Small intestine (tissue), 7 donors: ENCODE measurements at regions not wholly inside any gene's neighbourhood (a gene's known extent, or its start where the extent isn't known, plus 50 kb on each side); places are given as distances from the start of the nearest gene placed in this dataset.
A peak's percentile ranks its signal among the peaks of the same experiment; 100 is the strongest.

Experiments used
- DNase-seq, 2 donors: peaks; one replicate each; pipeline versions ENCODE4 v3.0.0 to v3.0.0-alpha.2; 2013
- FAIRE-seq: peaks from 2 replicates; lab custom pipeline; 2012; peaks lifted over from hg19 to GRCh38; lab: Jason Lieb, UNC
- H3K27ac ChIP-seq, 3 donors: one replicate each; pipeline ENCODE4 v1.5.1; 2013; ENCODE audit warnings: low read length in 2 of 3, mild to moderate bottlenecking in 2 of 3, control low read depth in 1 of 3, inconsistent platforms in 1 of 3, low read depth in 1 of 3, moderate library complexity in 1 of 3
- H3K27me3 ChIP-seq, 3 donors: one replicate each; pipeline ENCODE4 v1.6.1; 2013; ENCODE audit warnings: low read length in 3 of 3, inconsistent platforms in 1 of 3; ENCODE audit not compliant: control insufficient read depth in 3 of 3, insufficient read depth in 3 of 3
- H3K36me3 ChIP-seq, 3 donors: one replicate each; pipeline ENCODE4 v1.6.1; 2013; ENCODE audit warnings: low read length in 3 of 3, inconsistent platforms in 1 of 3, low read depth in 1 of 3, mild to moderate bottlenecking in 1 of 3, moderate library complexity in 1 of 3; ENCODE audit not compliant: control insufficient read depth in 3 of 3, insufficient read depth in 2 of 3
- H3K4me1 ChIP-seq, 3 donors: one replicate each; pipeline ENCODE4 v1.6.1; 2013; ENCODE audit warnings: low read length in 2 of 3, inconsistent platforms in 1 of 3, low read depth in 1 of 3, mild to moderate bottlenecking in 1 of 3, moderate library complexity in 1 of 3; ENCODE audit not compliant: control insufficient read depth in 3 of 3, insufficient read depth in 2 of 3
- H3K4me3 ChIP-seq, 3 donors: one replicate each; pipeline ENCODE4 v1.5.1; 2013; ENCODE audit warnings: low read length in 3 of 3, control low read depth in 1 of 3, inconsistent platforms in 1 of 3, low read depth in 1 of 3, mild to moderate bottlenecking in 1 of 3, moderate library complexity in 1 of 3
- H3K9me3 ChIP-seq, 2 donors: one replicate each; pipeline ENCODE4 v1.6.1; 2013; ENCODE audit warnings: low read depth in 1 of 2, low read length in 1 of 2; ENCODE audit not compliant: control insufficient read depth in 2 of 2, insufficient read depth in 1 of 2
- WGBS, 3 donors: extraction: QIAGEN DNeasy Blood & Tissue Kit; methylation state at CpG; one replicate each; pipeline ENCODE4 v1.1.7; 2013; 5-methylcytosine and 5-hydroxymethylcytosine counted together
- donor health status: healthy with polysubstance abuse.
- donor health status: control.
- donor health status: control.
- donor health status: Bipolar disorder and iron deficiency.
- donor health status: healthy.

DNA sequence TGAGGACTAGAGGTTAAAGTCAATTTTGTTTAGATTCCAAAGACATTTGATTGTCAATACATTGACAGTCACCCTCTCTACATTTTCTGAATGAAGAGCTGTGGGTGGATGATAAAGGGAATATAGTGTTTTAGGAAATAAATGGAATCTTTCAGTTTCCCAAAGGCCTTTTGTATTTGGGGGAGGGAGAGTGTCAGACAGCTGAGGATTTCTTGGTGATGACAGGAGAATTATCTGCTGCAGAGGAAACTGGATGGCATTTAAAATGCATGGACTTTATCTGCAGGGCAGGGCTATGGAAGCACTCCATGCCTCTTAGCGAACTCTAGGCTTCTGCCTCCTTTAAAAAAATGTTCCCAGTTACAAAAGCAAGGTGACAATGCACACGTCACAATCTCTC is 195.1 kb downstream of the KCNS3 start:
- no peaks in the 10 kb centered on the region for H3K27me3 ChIP-seq
- H3K27ac ChIP-seq: no peak overlapping the region
- H3K9me3 ChIP-seq: no peaks in the 10 kb centered on the region
- H3K4me3 ChIP-seq: no peak overlapping the region
- no peaks in the 10 kb centered on the region for H3K4me1 ChIP-seq
- DNase-seq: no peak
- no peak for FAIRE-seq
- H3K36me3 ChIP-seq: no peaks in the 10 kb centered on the region
- WGBS, 3 donors: 62 to 71% (median 65%) methylated on average over 2 of the region's 2 CpGs

DNA sequence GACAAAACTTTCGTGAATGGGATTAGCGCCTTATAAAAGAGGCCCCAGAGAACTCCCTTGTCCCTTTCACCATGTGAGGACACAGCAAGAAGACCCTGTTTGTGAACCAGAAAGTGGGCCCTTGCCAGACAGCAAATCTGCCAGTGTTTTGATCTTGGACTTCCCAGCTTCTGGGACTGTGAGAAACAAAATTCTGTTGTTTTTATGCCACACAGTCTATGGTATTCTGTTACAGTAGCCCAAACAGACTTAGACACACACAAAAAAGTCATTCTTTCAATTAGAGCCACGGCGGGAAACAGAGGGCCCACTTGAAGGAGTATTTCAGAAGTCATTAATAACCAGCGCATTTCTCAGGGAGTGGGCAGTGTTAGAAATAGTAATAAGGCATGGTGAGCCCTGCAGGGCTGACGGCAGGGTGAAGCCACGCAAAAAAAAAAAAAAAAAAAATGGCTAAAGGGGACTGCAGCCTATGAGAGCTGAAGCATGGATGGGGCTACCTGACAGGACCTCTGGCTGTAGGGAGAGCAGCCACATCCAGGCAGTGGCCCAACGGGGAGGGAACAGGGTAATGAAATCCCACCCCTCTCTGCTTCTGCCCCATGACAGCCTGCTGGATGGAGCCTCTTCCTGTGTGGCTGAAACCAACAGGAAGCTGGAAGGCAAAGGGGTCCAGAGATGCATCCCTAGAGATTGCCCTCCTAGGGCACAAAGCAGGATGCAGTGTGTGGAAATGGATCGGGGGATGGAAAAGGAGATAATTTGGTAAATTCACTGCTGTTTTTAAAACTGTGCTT is 189.3 kb downstream of the KCNS3 start:
- no peaks in the 10 kb centered on the region for H3K4me1 ChIP-seq
- no peak overlapping the region for H3K4me3 ChIP-seq
- 58 to 67% (median 59%) methylated on average over 9 of the region's 9 CpGs for WGBS, 3 donors
- no peaks in the 10 kb centered on the region for H3K27me3 ChIP-seq
- H3K9me3 ChIP-seq: no peaks in the 10 kb centered on the region
- FAIRE-seq (no peak), DNase-seq (no peak)
- H3K27ac ChIP-seq: no peak overlapping the region
- no peaks in the 10 kb centered on the region for H3K36me3 ChIP-seq

DNA sequence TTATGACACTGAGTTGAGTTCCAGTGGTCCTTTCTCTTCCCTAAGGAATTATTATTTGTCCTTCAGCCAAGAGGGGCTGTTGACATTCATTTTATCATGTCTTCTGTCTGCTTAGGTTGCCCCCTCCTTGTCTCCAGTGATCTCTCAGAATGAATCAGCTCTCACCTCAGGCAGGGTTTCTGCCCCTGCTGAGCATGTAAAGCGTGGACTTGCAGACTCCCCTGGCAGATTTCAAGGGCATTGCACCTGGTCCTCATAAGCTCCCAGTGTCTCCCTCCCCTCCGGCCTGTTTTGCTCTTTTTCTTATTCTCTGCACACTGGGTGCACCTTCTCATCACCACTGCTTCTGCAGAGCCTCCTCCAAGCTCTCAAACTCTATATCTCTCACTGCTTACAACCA is 188.4 kb downstream of the KCNS3 start:
- H3K4me1 ChIP-seq: no peaks in the 10 kb centered on the region
- H3K27ac ChIP-seq: no peak overlapping the region
- FAIRE-seq (no peak), DNase-seq (no peak)
- no peaks in the 10 kb centered on the region for H3K36me3 ChIP-seq
- no peaks in the 10 kb centered on the region for H3K9me3 ChIP-seq
- WGBS, 3 donors: 48 to 63% (median 59%) methylated on average over 2 of the region's 2 CpGs
- H3K4me3 ChIP-seq: no peak overlapping the region
- no peaks in the 10 kb centered on the region for H3K27me3 ChIP-seq

DNA sequence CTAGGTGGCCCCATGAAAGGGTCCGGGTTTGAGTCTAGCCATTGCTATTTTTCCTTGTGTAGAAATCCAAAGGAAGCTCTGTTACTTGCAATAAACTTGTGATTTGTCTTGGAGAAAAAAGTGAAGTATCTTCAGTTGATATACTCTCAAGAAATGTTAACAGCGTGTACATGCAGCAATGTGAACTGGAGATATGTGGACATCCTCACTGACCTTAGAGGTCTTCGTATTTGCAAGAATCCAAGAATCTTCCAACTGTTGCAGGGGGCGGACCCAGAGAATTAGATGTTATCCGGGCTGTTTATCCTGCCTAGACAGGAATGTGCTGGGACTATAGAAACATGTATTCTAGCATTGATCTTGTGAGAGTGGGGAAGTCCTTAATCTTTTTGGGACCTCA is 187.6 kb downstream of the KCNS3 start:
- peak overlapping the region in 1 of 3 donors; percentile 32 for H3K27ac ChIP-seq
- no peaks in the 10 kb centered on the region for H3K36me3 ChIP-seq
- H3K9me3 ChIP-seq: no peaks in the 10 kb centered on the region
- FAIRE-seq (no peak), DNase-seq (no peak)
- 60 to 76% (median 71%) methylated on average over 5 of the region's 5 CpGs for WGBS, 3 donors
- no peak overlapping the region for H3K4me3 ChIP-seq
- no peaks in the 10 kb centered on the region for H3K27me3 ChIP-seq
- H3K4me1 ChIP-seq: no peaks in the 10 kb centered on the region

DNA sequence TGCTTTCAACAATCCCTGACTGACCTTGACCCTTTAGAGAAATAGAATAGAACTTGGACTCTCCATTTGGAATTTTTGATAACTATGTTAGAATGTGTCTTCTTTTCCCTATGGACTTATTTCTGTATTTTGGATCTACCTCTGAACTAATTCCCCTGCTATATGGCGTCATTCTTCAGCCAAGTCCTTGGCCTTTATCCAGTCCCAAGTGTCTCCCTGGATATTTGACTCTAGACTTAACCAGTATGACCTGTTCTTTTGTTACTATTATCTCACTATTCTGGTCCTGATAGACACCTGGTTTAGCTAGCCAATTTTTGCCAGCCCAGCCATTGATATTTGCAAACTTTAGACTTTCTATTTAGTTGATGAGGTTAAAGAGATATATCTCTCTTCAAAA is 186.8 kb downstream of the KCNS3 start:
- no peak overlapping the region for H3K27ac ChIP-seq
- H3K9me3 ChIP-seq: no peaks in the 10 kb centered on the region
- H3K4me3 ChIP-seq: no peak overlapping the region
- no peaks in the 10 kb centered on the region for H3K4me1 ChIP-seq
- H3K27me3 ChIP-seq: no peaks in the 10 kb centered on the region
- DNase-seq: no peak
- H3K36me3 ChIP-seq: no peaks in the 10 kb centered on the region
- FAIRE-seq: no peak
- 37 to 52% (median 41%) methylated on average over 1 of the region's 1 CpG for WGBS, 3 donors

DNA sequence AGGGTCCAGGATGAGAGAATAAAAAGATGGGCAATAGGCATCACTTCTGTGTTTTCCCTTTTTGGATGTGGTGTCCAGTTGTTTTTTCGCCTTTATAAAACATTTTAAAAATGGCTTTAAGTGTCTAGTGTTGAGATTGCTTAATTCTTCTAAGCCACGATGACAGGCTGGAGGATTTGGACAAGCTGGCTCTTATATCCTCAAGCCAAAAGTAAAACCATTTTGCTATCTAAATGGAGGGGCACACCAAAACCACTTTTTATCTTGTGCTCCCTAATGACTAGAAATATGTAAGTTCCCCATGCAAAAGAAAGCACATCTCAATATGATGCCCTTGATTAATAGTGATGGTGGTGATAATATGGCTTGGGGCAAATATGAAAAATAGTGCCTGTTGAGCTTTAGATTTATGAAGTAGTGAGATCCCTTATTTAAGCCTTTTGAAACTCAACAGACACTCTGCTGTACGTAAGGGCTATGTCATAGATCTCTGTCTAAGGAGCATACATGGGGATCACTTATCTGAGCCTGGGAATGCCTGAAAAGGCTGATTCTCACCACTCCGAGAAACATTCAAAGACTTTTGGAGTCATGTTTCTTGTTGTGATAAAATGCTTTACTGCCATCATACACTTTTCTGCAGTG is 185.5 kb downstream of the KCNS3 start:
- 61 to 69% (median 66%) methylated on average over 4 of the region's 4 CpGs for WGBS, 3 donors
- Histone ChIP-seq H3K36me3 (no peaks in the 10 kb centered on the region), H3K9me3 (no peaks in the 10 kb centered on the region), H3K27me3 (no peaks in the 10 kb centered on the region), H3K4me1 (no peaks in the 10 kb centered on the region), H3K4me3 (no peak overlapping the region), H3K27ac (peak overlapping the region in 1 of 3 donors; percentile 61)
- FAIRE-seq: no peak
- no peak for DNase-seq

DNA sequence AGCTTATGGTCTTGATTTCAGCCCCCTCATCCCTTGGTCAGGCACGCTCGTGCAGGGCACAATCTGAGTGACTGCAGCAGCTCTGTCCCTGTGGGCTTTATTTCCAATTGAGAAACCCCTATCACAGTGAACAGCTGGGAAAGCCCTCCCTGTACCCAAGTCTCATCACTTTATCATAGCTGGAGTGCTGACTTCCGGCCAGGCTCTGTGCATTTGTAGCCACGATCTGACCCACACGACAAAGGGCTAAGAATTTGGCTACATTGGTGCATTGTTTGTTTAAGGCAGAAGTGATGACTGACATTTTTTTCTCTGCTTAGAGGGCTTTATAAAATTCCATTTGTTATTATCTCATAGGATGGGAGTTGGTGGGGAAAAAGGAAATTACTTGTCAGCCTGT is 184.4 kb downstream of the KCNS3 start:
- Histone ChIP-seq H3K36me3 (no peaks in the 10 kb centered on the region), H3K4me1 (no peaks in the 10 kb centered on the region), H3K9me3 (no peaks in the 10 kb centered on the region), H3K27ac (no peak overlapping the region), H3K27me3 (no peaks in the 10 kb centered on the region), H3K4me3 (no peak overlapping the region)
- DNase-seq (no peak), FAIRE-seq (no peak)
- WGBS, 3 donors: 55 to 72% (median 59%) methylated on average over 5 of the region's 5 CpGs

DNA sequence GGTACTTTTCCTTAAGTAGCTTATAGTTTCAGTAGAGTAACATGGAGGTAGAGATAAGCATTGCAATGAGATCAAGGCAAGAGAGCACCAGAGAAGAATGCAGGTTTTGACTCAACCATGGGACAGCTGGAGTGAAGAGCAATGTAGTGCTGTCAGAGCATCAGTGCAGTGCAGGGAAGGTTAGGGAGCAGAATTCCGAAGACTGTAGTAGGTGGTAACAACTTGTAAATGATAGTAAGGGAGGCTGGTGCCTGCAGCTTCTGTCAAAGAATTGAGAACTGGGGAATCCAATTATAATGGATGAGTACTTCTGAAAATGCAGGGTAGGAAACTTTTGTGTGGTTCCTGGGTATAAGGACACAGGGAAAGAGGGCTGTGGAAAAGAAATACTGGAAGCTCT is 183.2 kb downstream of the KCNS3 start:
- no peak for FAIRE-seq
- no peaks in the 10 kb centered on the region for H3K36me3 ChIP-seq
- 68 to 77% (median 72%) methylated on average over 1 of the region's 1 CpG for WGBS, 3 donors

More for the DNA sequence above, 183.2 kb downstream of the KCNS3 start:
- Histone ChIP-seq H3K9me3 (no peaks in the 10 kb centered on the region), H3K4me3 (no peak overlapping the region), H3K27ac (no peak overlapping the region), H3K4me1 (no peaks in the 10 kb centered on the region), H3K27me3 (no peaks in the 10 kb centered on the region)
- no peak for DNase-seq
